ENCODE measurements at regions not wholly inside any gene's neighbourhood (a gene's known extent, or its start where the extent isn't known, plus 50 kb on each side); places are given as distances from the start of the nearest gene placed in this dataset.

GRCh38 chr1:4298361-4299083, 355.9 kb upstream of the AJAP1 start:
- DNase-seq: no peak

DNA sequence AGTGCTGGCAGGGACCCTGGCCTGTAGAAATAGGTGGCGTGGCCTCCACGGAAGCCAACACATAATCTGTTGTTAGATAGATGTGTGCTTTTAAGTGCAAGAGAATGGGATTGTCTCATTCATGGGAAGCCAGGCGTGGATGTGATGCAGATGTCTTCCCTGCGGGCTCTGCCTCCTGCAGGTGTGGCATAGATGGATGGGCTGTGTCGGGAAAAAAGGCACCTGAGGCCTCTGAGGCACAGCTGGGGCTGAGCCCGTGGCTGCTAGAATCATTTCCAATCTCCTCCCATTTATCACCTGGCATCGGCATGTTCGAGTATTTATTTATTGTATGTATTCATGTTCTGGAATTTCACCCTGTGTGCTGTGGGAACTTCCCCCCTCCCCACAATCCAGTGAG, 353.4 kb upstream of the AJAP1 start:
- no peak for DNase-seq

GRCh38 chr1:4303303-4303702, 351.1 kb upstream of the AJAP1 start:
- no peak for DNase-seq

- no peak for DNase-seq
Measured at GRCh38 chr1:4305526-4306301, 348.7 kb upstream of the AJAP1 start.

GRCh38 chr1:4306559-4307467, 347.6 kb upstream of the AJAP1 start:
- no peak for DNase-seq

DNA sequence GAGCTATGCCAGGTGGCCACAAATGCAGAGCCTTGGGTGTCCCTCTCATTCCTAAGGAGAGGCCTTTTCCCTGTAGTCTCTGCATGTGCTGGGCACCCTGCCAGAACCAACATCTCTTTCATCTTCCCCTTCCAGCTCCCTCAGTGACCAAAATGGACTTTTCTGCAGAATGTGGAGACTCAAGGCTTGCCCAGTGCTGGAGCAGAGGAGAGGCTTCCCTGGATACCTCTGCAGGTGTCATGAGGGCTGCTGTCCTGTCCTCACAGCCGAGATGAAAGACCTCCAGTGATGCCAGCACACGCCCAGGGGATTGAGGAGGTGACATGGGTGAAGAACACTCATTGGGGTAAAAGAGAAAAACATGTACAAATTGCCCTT, 347.0 kb upstream of the AJAP1 start:
- DNase-seq: no peak

- DNase-seq: no peak
Measured at GRCh38 chr1:4307911-4308545, 346.4 kb upstream of the AJAP1 start.

DNA sequence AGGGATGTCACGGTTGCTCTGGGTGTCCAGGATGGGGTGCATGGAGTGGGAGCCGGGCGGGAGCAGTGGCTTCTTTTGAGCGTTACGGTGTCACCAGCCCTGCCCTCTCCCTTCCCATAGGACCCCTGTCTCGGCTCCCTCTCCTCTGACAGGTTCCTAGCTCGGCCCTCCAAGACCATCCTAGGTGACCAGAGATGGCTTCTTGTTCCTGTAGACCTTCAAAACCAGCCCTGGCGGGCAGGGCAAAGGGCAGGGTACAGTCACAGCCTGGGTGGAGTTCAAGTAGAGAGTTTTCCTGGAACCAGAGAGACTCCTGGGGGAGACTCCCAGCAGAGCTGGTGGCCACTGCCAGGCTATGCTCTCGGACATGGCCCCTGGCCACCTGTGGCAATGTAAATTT, 345.6 kb upstream of the AJAP1 start:
- DNase-seq: no peak

DNA sequence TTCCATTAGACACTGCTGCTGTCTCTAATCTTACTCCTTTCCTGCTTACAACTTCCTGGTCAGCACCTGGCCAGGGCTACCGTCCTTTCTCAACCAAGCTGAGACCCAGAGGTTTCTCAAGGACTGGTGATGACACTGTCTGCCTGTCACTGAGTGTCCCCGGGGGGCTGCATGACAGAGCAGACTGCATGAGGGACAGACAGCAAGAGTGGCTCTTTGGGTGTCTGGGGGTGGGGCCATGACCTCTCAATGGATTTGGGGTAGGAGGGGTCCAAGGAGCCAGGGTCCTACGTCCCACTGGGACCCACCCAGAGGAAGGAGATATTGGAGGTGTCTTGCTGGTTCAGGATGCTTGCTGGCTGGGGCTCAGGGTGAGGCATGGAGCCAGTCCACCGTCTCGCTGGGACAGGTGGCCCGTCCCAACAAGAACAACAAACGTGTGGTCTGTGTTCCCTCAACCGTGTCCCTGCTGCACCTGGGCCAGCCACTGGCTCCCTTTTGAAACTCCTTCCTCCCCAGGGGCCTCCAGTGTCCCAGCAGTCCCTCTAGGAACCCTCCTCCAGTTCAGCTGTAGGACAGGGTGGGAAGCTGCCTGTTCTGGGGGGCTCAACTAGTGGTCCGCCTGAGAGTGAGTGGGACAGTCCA, 344.6 kb upstream of the AJAP1 start:
- no peak for DNase-seq

DNA sequence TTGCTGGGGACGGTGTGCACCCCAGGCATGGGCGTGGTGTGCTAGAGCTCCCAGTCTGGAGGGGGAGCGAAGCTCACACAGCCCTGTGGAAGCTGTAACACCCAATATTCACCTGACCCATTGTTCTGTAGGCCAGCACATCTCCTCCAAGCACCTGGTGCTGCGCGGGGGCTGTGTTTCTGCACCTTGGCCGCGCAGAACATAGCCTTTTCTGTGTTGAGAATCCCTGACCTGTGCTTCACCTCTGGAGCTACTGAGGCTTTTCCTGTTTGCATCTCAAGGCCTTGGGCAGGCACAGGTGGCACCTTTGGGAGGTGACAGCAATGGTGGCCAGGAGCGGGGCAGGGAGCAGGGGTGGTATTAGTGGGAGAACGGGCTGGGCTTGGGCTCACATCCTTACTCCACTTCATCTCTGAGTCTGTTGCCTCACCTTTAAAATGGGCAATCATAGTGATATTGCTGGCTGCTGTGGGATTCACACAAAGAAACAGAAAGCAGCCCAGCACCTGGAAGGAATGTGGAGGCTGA, 343.9 kb upstream of the AJAP1 start:
- DNase-seq: no peak

DNA sequence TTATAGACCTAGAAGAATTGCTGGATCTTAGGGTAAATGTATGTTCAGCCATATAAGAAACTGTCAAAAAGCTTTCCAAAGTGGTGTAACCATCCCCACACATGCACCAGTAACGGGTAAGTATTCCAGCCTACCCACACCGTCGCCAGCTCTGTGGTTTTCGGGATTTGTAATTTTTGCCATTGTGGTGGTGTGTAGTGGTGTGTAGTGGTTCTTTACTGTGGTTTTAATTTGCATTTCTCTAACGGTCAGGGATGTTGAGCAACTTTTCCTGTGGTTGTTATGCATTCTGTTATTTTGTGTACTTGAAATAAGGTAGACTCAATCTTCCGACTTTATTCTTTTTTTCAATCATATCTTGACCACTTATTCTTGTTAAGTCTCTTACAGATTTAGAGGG, 342.4 kb upstream of the AJAP1 start:
- DNase-seq: no peak

DNA sequence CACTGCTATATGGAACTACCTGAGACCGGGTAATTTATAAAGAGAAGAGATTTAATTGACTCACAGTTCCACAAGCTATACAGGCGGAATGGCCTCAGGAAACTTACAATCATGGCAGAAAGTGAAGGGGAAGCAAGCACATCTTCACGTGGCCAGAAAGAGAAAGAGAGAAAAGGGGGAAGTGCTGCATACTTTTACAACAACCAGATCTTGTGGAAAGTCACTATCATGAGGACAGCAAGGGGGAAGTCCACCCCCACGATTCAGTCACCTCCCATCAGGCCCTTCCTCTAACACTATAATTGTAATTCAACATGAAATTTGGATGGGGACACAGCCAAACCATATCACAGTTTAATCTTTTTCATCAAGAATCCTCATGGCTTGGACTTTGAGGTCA, 339.2 kb upstream of the AJAP1 start:
- no peak for DNase-seq

- no peak for DNase-seq
Measured at GRCh38 chr1:4317207-4317606, 337.2 kb upstream of the AJAP1 start.

DNA sequence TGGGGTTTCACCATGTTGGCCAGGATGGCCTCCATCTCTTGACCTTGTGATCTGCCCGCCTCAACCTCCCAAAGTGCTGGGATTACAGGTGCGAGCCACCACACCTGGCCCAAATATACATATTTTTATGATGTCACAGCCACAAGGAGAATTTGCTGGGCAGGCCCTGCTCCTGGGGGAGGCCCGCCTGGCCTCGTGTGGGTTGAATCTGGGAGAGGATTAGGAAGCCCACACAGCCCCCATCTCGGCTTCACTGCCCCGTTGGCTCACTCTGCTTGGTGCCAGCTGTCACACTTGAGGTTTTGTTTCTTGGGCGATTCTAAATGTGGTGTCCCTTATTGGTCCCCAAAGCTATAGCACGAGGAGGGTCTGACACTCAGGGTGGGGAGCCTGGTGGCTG, 335.7 kb upstream of the AJAP1 start:
- no peak for DNase-seq

DNA sequence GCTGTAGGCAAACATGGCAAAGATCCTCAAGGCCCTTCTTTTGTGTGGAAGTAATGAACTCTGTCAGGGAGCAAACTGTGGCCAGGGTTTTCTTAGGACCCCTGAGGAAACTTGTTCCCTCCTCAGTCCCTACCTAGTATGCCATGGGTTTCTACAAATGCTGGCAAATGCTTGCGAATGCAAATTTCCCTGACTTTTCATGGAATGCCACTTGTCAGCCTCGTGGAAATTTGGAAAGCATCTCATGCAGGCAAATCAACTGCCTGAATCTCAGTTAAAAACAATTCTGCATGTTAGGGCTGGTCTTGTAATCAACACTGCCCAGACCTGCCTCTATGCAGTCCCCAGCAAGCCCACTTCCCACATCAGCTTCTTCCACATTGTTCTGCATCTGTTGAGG, 334.9 kb upstream of the AJAP1 start:
- no peak for DNase-seq

- no peak for DNase-seq
Measured at GRCh38 chr1:4322881-4323280, 331.5 kb upstream of the AJAP1 start.

DNA sequence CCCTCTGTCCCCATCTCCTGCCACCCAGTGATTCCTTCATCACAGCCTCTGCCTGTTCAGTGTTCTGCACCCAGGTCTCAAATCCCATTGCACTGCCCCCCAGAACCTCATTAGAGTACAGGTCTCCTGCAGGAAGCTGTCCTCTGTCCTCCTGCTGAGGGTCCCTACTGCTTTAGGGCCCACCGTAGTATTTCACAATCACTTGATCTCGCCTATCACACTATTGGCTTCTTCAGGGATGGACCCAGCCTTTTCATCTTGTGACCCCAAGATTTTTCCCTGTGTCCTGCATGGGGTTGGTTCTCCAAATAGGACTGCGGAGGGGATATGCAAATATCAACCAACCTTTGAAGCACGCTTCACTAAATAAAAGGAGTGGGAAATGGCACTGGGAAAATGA, 331.1 kb upstream of the AJAP1 start:
- DNase-seq: no peak

- no peak for DNase-seq
Measured at GRCh38 chr1:4324525-4324924, 329.9 kb upstream of the AJAP1 start.

DNA sequence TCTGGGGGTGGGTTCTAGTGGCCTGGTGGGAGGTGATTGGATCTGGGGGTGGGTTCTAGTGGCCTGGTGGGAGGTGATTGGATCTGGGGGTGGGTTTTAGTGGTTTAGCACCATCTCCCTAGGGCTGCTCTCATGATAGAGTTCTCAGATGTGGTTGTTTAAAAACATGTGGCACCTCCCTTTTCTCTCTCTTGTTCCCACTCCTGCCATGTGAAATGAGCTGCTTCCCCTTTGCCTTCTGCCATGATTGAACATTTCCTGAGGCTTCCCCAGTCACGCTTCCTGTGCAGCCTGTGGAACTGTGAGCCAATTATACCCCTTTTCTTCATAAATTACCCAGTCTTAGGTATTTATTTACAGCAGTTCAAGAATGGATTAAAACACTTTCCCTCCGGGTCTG, 327.3 kb upstream of the AJAP1 start:
- no peak for DNase-seq

DNA sequence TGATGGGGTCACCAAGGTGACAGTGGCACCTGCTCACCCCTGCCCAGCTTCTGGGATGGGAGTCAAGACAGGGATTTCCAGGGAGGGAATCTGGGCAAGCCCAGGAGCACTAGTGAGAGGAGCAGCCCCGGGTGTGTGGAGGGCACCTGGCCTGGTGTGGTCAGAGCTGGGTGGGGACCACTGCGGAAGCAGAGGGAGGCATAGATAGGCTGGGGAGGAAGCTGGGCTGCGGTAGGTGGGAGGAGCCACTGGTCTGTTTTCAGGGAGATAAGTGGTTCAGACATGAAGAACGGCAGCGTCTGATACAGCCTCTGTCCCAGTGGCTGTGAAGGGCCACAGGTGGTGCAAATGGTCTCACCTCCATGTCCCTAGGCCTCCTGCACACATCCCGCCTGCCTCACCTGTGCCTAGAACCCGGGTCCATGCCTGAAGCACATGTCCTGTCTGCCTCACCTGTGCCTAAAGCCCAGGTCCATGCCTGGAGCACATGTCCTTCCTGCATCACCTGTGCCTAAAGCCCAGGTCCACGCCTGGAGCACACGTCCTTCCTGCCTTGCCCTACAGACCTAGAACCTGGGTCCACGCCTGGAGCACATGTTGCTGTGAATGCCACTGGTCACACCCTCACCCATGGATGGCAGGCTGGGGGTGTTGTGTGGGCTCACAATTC, 325.9 kb upstream of the AJAP1 start:
- DNase-seq: no peak

Measured in NCI-H2029 treated with DMSO at 0.1 percent for 48 hours (cell line).